ENCODE measurements at regions not wholly inside any gene's neighbourhood (a gene's known extent, or its start where the extent isn't known, plus 50 kb on each side); places are given as distances from the start of the nearest gene placed in this dataset.

DNA sequence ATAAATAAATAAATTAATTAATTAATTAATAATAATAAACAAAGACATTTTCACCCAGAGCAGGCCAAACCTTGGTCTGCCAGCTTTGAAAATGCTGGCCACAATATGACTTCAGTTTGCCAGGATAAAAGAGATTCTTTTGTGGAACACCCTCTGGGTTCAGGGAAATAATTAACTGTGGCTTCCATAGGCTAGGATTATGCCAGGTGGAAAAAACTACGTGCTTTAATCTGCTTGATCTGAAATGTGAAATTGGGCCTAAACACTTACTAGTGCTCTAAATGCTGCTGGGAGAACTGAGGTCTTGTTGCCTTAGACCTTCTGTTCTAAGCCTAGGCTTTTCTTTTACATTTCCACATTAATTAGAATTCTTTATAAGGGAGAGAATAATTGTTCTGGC lies 650.0 kb downstream of the DIAPH3 start:
- no peak overlapping the region for H3K27ac ChIP-seq (ENCODE audit: low read length)
- no peaks in the 10 kb centered on the region for H3K4me1 ChIP-seq (ENCODE audit: control insufficient read depth, low read depth, low read length)
- no peaks in the 10 kb centered on the region for H3K27me3 ChIP-seq (ENCODE audit: control insufficient read depth, insufficient read depth, low read length)
- H3K4me3 ChIP-seq (ENCODE audit: low read length): no peak overlapping the region
- no peak overlapping the region for H3K9ac ChIP-seq (ENCODE audit: low read length)
- H3K9me3 ChIP-seq (ENCODE audit: control insufficient read depth, low read depth, low read length): no peaks in the 10 kb centered on the region
- H3K36me3 ChIP-seq (ENCODE audit: control insufficient read depth, low read depth, low read length): no peaks in the 10 kb centered on the region

DNA sequence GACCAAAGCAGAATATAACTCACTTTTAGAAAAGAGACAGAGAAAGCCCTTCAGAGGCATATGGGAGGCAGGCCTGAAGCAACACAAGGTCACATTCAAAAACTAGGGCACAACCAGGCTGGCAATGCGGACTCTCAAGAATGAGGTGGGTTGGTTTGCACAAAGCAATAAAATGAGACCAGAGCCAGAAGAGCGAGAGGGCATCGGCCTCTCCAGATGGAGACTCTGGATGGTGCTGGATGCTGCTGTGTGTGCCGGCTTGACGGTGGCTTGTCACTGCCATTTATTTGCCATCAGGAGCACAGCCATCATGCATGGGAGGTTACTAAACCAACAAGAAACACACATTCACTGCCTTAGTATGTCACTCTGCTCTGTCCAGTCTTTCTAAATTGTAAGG lies 649.4 kb downstream of the DIAPH3 start:
- Histone ChIP-seq H3K4me1 (ENCODE audit: control insufficient read depth, low read depth, low read length) (no peaks in the 10 kb centered on the region), H3K27ac (ENCODE audit: low read length) (no peak overlapping the region), H3K36me3 (ENCODE audit: control insufficient read depth, low read depth, low read length) (no peaks in the 10 kb centered on the region), H3K9me3 (ENCODE audit: control insufficient read depth, low read depth, low read length) (no peaks in the 10 kb centered on the region), H3K27me3 (ENCODE audit: control insufficient read depth, insufficient read depth, low read length) (no peaks in the 10 kb centered on the region), H3K4me3 (ENCODE audit: low read length) (no peak overlapping the region), H3K9ac (ENCODE audit: low read length) (no peak overlapping the region)

GRCh38 chr13:59519819-59520218 lies 643.9 kb downstream of the DIAPH3 start:
- Histone ChIP-seq H3K27me3 (ENCODE audit: control insufficient read depth, insufficient read depth, low read length) (no peaks in the 10 kb centered on the region), H3K9me3 (ENCODE audit: control insufficient read depth, low read depth, low read length) (no peaks in the 10 kb centered on the region), H3K36me3 (ENCODE audit: control insufficient read depth, low read depth, low read length) (no peaks in the 10 kb centered on the region), H3K4me1 (ENCODE audit: control insufficient read depth, low read depth, low read length) (no peaks in the 10 kb centered on the region), H3K4me3 (ENCODE audit: low read length) (no peak overlapping the region), H3K9ac (ENCODE audit: low read length) (no peak overlapping the region), H3K27ac (ENCODE audit: low read length) (no peak overlapping the region)

DNA sequence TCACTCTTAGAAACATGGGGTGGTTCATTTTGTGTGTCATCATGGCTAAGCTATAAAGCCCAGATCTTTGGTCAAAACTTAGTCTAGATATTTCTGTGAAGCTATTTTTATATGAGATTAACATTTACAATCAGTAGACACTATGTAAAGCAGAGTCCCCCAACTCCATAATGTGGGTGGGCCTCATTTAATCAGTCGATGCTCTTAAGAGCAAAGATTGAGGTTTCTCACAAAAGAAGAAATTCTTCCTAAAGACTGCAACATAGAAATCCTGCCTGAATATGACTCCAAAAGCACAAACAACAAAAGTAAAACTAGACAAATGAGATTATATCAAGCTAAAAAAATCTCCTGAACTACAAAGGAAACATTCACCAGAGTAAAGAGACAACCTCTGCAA lies 642.2 kb downstream of the DIAPH3 start:
- no peak overlapping the region for H3K9ac ChIP-seq (ENCODE audit: low read length)
- H3K36me3 ChIP-seq (ENCODE audit: control insufficient read depth, low read depth, low read length): no peaks in the 10 kb centered on the region
- no peaks in the 10 kb centered on the region for H3K9me3 ChIP-seq (ENCODE audit: control insufficient read depth, low read depth, low read length)
- H3K27me3 ChIP-seq (ENCODE audit: control insufficient read depth, insufficient read depth, low read length): no peaks in the 10 kb centered on the region
- H3K27ac ChIP-seq (ENCODE audit: low read length): no peak overlapping the region
- H3K4me1 ChIP-seq (ENCODE audit: control insufficient read depth, low read depth, low read length): no peaks in the 10 kb centered on the region
- no peak overlapping the region for H3K4me3 ChIP-seq (ENCODE audit: low read length)

GRCh38 chr13:59522652-59523051 lies 641.1 kb downstream of the DIAPH3 start:
- H3K27me3 ChIP-seq (ENCODE audit: control insufficient read depth, insufficient read depth, low read length): no peaks in the 10 kb centered on the region
- H3K36me3 ChIP-seq (ENCODE audit: control insufficient read depth, low read depth, low read length): no peaks in the 10 kb centered on the region
- H3K4me3 ChIP-seq (ENCODE audit: low read length): no peak overlapping the region
- H3K9ac ChIP-seq (ENCODE audit: low read length): no peak overlapping the region
- no peaks in the 10 kb centered on the region for H3K9me3 ChIP-seq (ENCODE audit: control insufficient read depth, low read depth, low read length)
- H3K4me1 ChIP-seq (ENCODE audit: control insufficient read depth, low read depth, low read length): no peaks in the 10 kb centered on the region
- H3K27ac ChIP-seq (ENCODE audit: low read length): no peak overlapping the region

GRCh38 chr13:59527500-59527899 lies 636.2 kb downstream of the DIAPH3 start:
- H3K9me3 ChIP-seq (ENCODE audit: control insufficient read depth, low read depth, low read length): no peaks in the 10 kb centered on the region
- no peaks in the 10 kb centered on the region for H3K27me3 ChIP-seq (ENCODE audit: control insufficient read depth, insufficient read depth, low read length)
- H3K36me3 ChIP-seq (ENCODE audit: control insufficient read depth, low read depth, low read length): no peaks in the 10 kb centered on the region
- no peak overlapping the region for H3K9ac ChIP-seq (ENCODE audit: low read length)
- H3K27ac ChIP-seq (ENCODE audit: low read length): no peak overlapping the region
- H3K4me3 ChIP-seq (ENCODE audit: low read length): no peak overlapping the region
- H3K4me1 ChIP-seq (ENCODE audit: control insufficient read depth, low read depth, low read length): peaks cover 13% of the 10 kb centered on the region

- Histone ChIP-seq H3K27me3 (ENCODE audit: control insufficient read depth, insufficient read depth, low read length) (no peaks in the 10 kb centered on the region), H3K27ac (ENCODE audit: low read length) (no peak overlapping the region), H3K36me3 (ENCODE audit: control insufficient read depth, low read depth, low read length) (no peaks in the 10 kb centered on the region), H3K9me3 (ENCODE audit: control insufficient read depth, low read depth, low read length) (no peaks in the 10 kb centered on the region), H3K9ac (ENCODE audit: low read length) (no peak overlapping the region), H3K4me1 (ENCODE audit: control insufficient read depth, low read depth, low read length) (peaks cover 25% of the 10 kb centered on the region), H3K4me3 (ENCODE audit: low read length) (peak overlapping the region; percentile 25)
Measured at GRCh38 chr13:59531571-59532091, 632.1 kb downstream of the DIAPH3 start.

DNA sequence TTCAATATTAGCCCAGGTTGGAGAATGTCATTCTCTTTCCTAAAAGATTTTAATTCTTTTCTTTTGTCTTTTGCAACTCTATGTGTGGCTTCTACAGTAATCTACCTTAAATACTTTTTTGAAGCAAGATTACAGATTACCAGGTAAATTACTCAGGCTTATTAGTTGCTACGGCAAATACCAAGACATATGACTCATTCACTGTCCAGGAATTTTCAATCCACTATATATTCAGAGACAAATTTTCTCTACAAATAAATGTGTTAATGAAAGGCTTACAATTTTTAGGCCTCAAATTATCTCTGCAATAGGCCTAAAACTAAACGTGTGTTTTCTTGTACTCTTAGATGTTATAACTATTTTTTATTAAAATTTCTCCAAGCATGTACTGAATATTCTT lies 631.3 kb downstream of the DIAPH3 start:
- Histone ChIP-seq H3K36me3 (ENCODE audit: control insufficient read depth, low read depth, low read length) (no peaks in the 10 kb centered on the region), H3K9me3 (ENCODE audit: control insufficient read depth, low read depth, low read length) (no peaks in the 10 kb centered on the region), H3K27me3 (ENCODE audit: control insufficient read depth, insufficient read depth, low read length) (no peaks in the 10 kb centered on the region), H3K4me1 (ENCODE audit: control insufficient read depth, low read depth, low read length) (peaks cover 25% of the 10 kb centered on the region), H3K9ac (ENCODE audit: low read length) (no peak overlapping the region), H3K4me3 (ENCODE audit: low read length) (no peak overlapping the region), H3K27ac (ENCODE audit: low read length) (no peak overlapping the region)

DNA sequence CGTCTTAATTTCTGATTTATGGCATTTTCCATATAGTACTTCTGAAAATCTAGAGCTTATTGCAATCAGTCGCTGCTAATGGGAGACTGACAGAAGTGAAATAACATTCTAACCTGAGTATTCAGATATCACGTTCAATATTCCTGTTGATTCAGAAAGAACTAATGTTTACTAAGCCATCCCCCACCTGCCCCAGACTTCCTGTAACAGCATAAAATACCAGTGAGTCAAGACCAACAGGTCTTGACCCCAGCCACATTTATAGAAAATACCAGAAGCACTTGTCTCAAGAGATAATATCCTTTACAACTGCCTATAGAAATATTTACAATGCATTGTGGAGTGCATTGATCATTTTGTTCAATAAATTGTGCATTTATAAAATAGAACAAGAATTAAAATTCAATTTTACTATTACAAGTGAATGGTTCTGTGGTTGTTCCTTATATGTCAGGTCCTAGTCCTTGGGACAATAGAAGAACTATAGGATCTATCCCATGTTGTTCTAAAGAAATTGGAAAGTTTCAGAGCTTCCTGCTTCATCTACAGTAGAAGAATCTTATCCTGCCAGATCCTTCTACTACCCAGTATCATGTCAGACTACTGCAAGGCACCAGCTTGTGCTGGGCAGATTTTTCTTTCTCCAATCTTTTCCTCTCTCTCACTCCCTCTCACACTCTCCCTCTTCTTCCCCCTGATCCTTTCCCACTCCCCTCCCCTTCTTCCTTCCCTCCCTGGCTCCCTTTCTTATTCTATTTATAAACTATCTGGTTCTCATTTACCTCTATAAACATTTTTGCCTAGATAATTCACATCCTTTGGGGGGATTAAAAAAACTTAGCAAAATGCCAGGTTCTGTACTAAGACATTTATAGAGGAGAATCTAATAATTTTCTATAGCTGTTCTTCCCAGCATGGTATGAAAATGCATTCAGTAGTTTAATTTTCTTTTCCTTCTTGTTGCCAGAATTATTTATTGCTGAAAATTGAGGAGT lies 629.9 kb downstream of the DIAPH3 start:
- Histone ChIP-seq H3K36me3 (ENCODE audit: control insufficient read depth, low read depth, low read length) (no peaks in the 10 kb centered on the region), H3K9ac (ENCODE audit: low read length) (no peak overlapping the region), H3K27me3 (ENCODE audit: control insufficient read depth, insufficient read depth, low read length) (no peaks in the 10 kb centered on the region), H3K4me3 (ENCODE audit: low read length) (no peak overlapping the region), H3K27ac (ENCODE audit: low read length) (no peak overlapping the region), H3K4me1 (ENCODE audit: control insufficient read depth, low read depth, low read length) (peaks cover 25% of the 10 kb centered on the region), H3K9me3 (ENCODE audit: control insufficient read depth, low read depth, low read length) (no peaks in the 10 kb centered on the region)

GRCh38 chr13:59534806-59535205 lies 628.9 kb downstream of the DIAPH3 start:
- no peak overlapping the region for H3K9ac ChIP-seq (ENCODE audit: low read length)
- H3K4me1 ChIP-seq (ENCODE audit: control insufficient read depth, low read depth, low read length): peaks cover 25% of the 10 kb centered on the region
- no peak overlapping the region for H3K4me3 ChIP-seq (ENCODE audit: low read length)
- H3K27me3 ChIP-seq (ENCODE audit: control insufficient read depth, insufficient read depth, low read length): no peaks in the 10 kb centered on the region
- H3K36me3 ChIP-seq (ENCODE audit: control insufficient read depth, low read depth, low read length): no peaks in the 10 kb centered on the region
- no peaks in the 10 kb centered on the region for H3K9me3 ChIP-seq (ENCODE audit: control insufficient read depth, low read depth, low read length)
- no peak overlapping the region for H3K27ac ChIP-seq (ENCODE audit: low read length)

GRCh38 chr13:59537500-59537899 lies 626.2 kb downstream of the DIAPH3 start:
- H3K27me3 ChIP-seq (ENCODE audit: control insufficient read depth, insufficient read depth, low read length): no peaks in the 10 kb centered on the region
- no peaks in the 10 kb centered on the region for H3K9me3 ChIP-seq (ENCODE audit: control insufficient read depth, low read depth, low read length)
- H3K4me1 ChIP-seq (ENCODE audit: control insufficient read depth, low read depth, low read length): peaks cover 17% of the 10 kb centered on the region
- H3K36me3 ChIP-seq (ENCODE audit: control insufficient read depth, low read depth, low read length): no peaks in the 10 kb centered on the region
- H3K4me3 ChIP-seq (ENCODE audit: low read length): no peak overlapping the region
- no peak overlapping the region for H3K27ac ChIP-seq (ENCODE audit: low read length)
- no peak overlapping the region for H3K9ac ChIP-seq (ENCODE audit: low read length)

- H3K9ac ChIP-seq (ENCODE audit: low read length): no peak overlapping the region
- no peaks in the 10 kb centered on the region for H3K27me3 ChIP-seq (ENCODE audit: control insufficient read depth, insufficient read depth, low read length)
- H3K9me3 ChIP-seq (ENCODE audit: control insufficient read depth, low read depth, low read length): no peaks in the 10 kb centered on the region
- no peak overlapping the region for H3K27ac ChIP-seq (ENCODE audit: low read length)
- peaks cover 14% of the 10 kb centered on the region for H3K4me1 ChIP-seq (ENCODE audit: control insufficient read depth, low read depth, low read length)
- H3K4me3 ChIP-seq (ENCODE audit: low read length): no peak overlapping the region
- H3K36me3 ChIP-seq (ENCODE audit: control insufficient read depth, low read depth, low read length): no peaks in the 10 kb centered on the region
Measured at GRCh38 chr13:59538512-59538911, 625.2 kb downstream of the DIAPH3 start.

Measured in iPS-18a (cell line).